ENCODE measurements at regions not wholly inside any gene's neighbourhood (a gene's known extent, or its start where the extent isn't known, plus 50 kb on each side); places are given as distances from the start of the nearest gene placed in this dataset.
"Not testable (repeated sequence)": the region's sequence is repeated elsewhere in the genome, so short reads cannot be mapped to it uniquely, and the experiment has no call there.

- BruUV-seq (replicated peaks); H3K36me3 ChIP-seq (ENCODE audit: control insufficient read depth in 1 of 2, insufficient read depth in 2 of 2, low read length in 2 of 2); H3K9me2 ChIP-seq (ENCODE audit: insufficient read depth); H4K20me1 ChIP-seq (ENCODE audit: insufficient read depth); H2AFZ ChIP-seq (ENCODE audit: low read depth, low read length, poor library complexity, severe bottlenecking); H3K9ac ChIP-seq (ENCODE audit: low read length); H3K4me1 ChIP-seq (ENCODE audit: control insufficient read depth in 1 of 2, insufficient read depth in 2 of 2, low read length in 2 of 2); POLR2A ChIA-PET; H3K27me3 ChIP-seq (ENCODE audit: insufficient read depth, low read length); H3K79me2 ChIP-seq (ENCODE audit: insufficient read depth, low read length); H3K4me2 ChIP-seq (ENCODE audit: low read length); CTCF ChIA-PET; intact Hi-C loops (cut with micrococcal nuclease); ATAC-seq; H3K27ac ChIP-seq (ENCODE audit: low read depth, low read length); H3K9me3 ChIP-seq (ENCODE audit: control insufficient read depth in 1 of 2, insufficient read depth in 1 of 2, low read depth in 1 of 2, low read length in 2 of 2); H3K4me3 ChIP-seq (replicated peaks in 1 of 2; ENCODE audit: low read depth in 1 of 2, low read length in 2 of 2): not testable (repeated sequence)
- TF ChIP-seq CTCF (IDR thresholded peaks at IDR 0.05 in 2 of 3, conservative IDR thresholded peaks at IDR 0.05 in 1 of 3; ENCODE audit: borderline replicate concordance in 1 of 3, insufficient read depth in 1 of 3, low read depth in 2 of 3, low read length in 2 of 3) = peak in 2 of 3 experiments; percentile 46; a peak in 4 of 6 replicates
- RAD21 ChIA-PET (ENCODE audit: low non-redundant PET in 1 of 2, low total read pairs in 2 of 2, uncharacterized antibody in 2 of 2, unreplicated experiment in 2 of 2) = interaction anchor here in 1 of 2 experiments (0.7 kb wide), 1 partner anchor 21 kb away, joined by 3 read pairs; no protein-coding TSS in a partner anchor
- peak; percentile 4 for DNase-seq (ENCODE audit: low read depth, low spot score)
Observed at GRCh38 chr20:28625112-28625511, 2632.4 kb upstream of the DEFB115 start.

GRCh38 chr20:28640831-28641230 is 2616.6 kb upstream of the DEFB115 start:
- H3K4me3 ChIP-seq (replicated peaks in 1 of 2; ENCODE audit: low read depth in 1 of 2, low read length in 2 of 2); H3K9me3 ChIP-seq (ENCODE audit: control insufficient read depth in 1 of 2, insufficient read depth in 1 of 2, low read depth in 1 of 2, low read length in 2 of 2); H2AFZ ChIP-seq (ENCODE audit: low read depth, low read length, poor library complexity, severe bottlenecking); H3K9ac ChIP-seq (ENCODE audit: low read length); ATAC-seq; BruUV-seq (replicated peaks); H3K36me3 ChIP-seq (ENCODE audit: control insufficient read depth in 1 of 2, insufficient read depth in 2 of 2, low read length in 2 of 2); H4K20me1 ChIP-seq (ENCODE audit: insufficient read depth); H3K27ac ChIP-seq (ENCODE audit: low read depth, low read length); CTCF ChIA-PET; H3K4me1 ChIP-seq (ENCODE audit: control insufficient read depth in 1 of 2, insufficient read depth in 2 of 2, low read length in 2 of 2); DNase-seq (ENCODE audit: low read depth, low spot score); H3K27me3 ChIP-seq (ENCODE audit: insufficient read depth, low read length); POLR2A ChIA-PET; H3K9me2 ChIP-seq (ENCODE audit: insufficient read depth); intact Hi-C loops (cut with micrococcal nuclease); H3K4me2 ChIP-seq (ENCODE audit: low read length); H3K79me2 ChIP-seq (ENCODE audit: insufficient read depth, low read length); RAD21 ChIA-PET (ENCODE audit: low non-redundant PET in 1 of 2, low total read pairs in 2 of 2, uncharacterized antibody in 2 of 2, unreplicated experiment in 2 of 2): not testable (repeated sequence)
